Activated CD4-positive, CD25-positive, alpha-beta regulatory T cell treated with anti-CD3 and anti-CD28 coated beads, Interleukin-2, amount 50 U/mL, for 72 hours (primary cell): ENCODE measurements at regions not wholly inside any gene's neighbourhood (a gene's known extent, or its start where the extent isn't known, plus 50 kb on each side); places are given as distances from the start of the nearest gene placed in this dataset.
A peak's percentile ranks its signal among the peaks of the same experiment; 100 is the strongest.
"Not testable (repeated sequence)": the region's sequence is repeated elsewhere in the genome, so short reads cannot be mapped to it uniquely, and the experiment has no call there.

Experiments
- DNase-seq: peaks from one replicate; pipeline ENCODE4 v3.0.0; 2021

GRCh38 chr21:38114717-38115333 lies 142.0 kb upstream of the KCNJ15 start:
- DNase-seq: no peak

- no peak for DNase-seq
These were observed 140.9 kb upstream of the KCNJ15 start for GRCh38 chr21:38115870-38116269.

- no peak for DNase-seq
These were observed 137.0 kb upstream of the KCNJ15 start for GRCh38 chr21:38119793-38120192.

- DNase-seq: not testable (repeated sequence)
These were observed 136.2 kb upstream of the KCNJ15 start for GRCh38 chr21:38120679-38120983.

GRCh38 chr21:38120984-38121855 lies 135.6 kb upstream of the KCNJ15 start:
- no peak for DNase-seq

- no peak for DNase-seq
These were observed 134.7 kb upstream of the KCNJ15 start for GRCh38 chr21:38121888-38122720.

- no peak for DNase-seq
These were observed 133.2 kb upstream of the KCNJ15 start for GRCh38 chr21:38123626-38124025.

GRCh38 chr21:38126666-38127303 lies 130.0 kb upstream of the KCNJ15 start:
- peak; percentile 38 for DNase-seq

GRCh38 chr21:38129711-38130110 lies 127.1 kb upstream of the KCNJ15 start:
- no peak for DNase-seq

- DNase-seq: no peak
These were observed 123.6 kb upstream of the KCNJ15 start for GRCh38 chr21:38133240-38133639.

- DNase-seq: no peak
These were observed 122.5 kb upstream of the KCNJ15 start for GRCh38 chr21:38134084-38134873.

GRCh38 chr21:38136201-38136600 lies 120.6 kb upstream of the KCNJ15 start:
- no peak for DNase-seq

- DNase-seq: no peak
These were observed 117.2 kb upstream of the KCNJ15 start for GRCh38 chr21:38139380-38140168.

- DNase-seq: no peak
These were observed 116.4 kb upstream of the KCNJ15 start for GRCh38 chr21:38140207-38140903.

- DNase-seq: no peak
These were observed 114.6 kb upstream of the KCNJ15 start for GRCh38 chr21:38142224-38142623.

- no peak for DNase-seq
These were observed 112.6 kb upstream of the KCNJ15 start for GRCh38 chr21:38144193-38144592.

GRCh38 chr21:38145104-38145503 lies 111.7 kb upstream of the KCNJ15 start:
- DNase-seq: no peak

GRCh38 chr21:38147391-38147790 lies 109.4 kb upstream of the KCNJ15 start:
- no peak for DNase-seq

- DNase-seq: no peak
These were observed 108.7 kb upstream of the KCNJ15 start for GRCh38 chr21:38148046-38148445.

GRCh38 chr21:38151021-38151645 lies 105.7 kb upstream of the KCNJ15 start:
- DNase-seq: no peak
